SK-N-SH treated with all-trans-retinoic acid at 6 μM for 48 hours (cell line): ENCODE measurements at regions not wholly inside any gene's neighbourhood (a gene's known extent, or its start where the extent isn't known, plus 50 kb on each side); places are given as distances from the start of the nearest gene placed in this dataset.

ENCODE experiments used
- ATAC-seq: fragments of 200-7000 bp; cut with Tn5 transposase; 3 replicates; pipeline ENCODE4 v1.9.1; 2020; ENCODE audit warnings: mild to moderate bottlenecking, moderate library complexity
- ARNTL ChIP-seq: fragments of 450-650 bp; formaldehyde crosslinking; IDR thresholded peaks from 2 replicates; pipeline ENCODE4 v1.5.0; 2020; ENCODE audit warnings: low read depth, mild to moderate bottlenecking, moderate library complexity, borderline replicate concordance
- BACH2 ChIP-seq: fragments of 250-450 bp; sonication (Bioruptor Pico); IDR thresholded peaks from 2 replicates; pipeline ENCODE4 v1.9.0; 2021; ENCODE audit warnings: mild to moderate bottlenecking, borderline replicate concordance
- ESRRG ChIP-seq: fragments of 250-450 bp; sonication (Bioruptor Pico); IDR thresholded peaks from 2 replicates; pipeline ENCODE4 v1.6.1; 2021; ENCODE audit warnings: mild to moderate bottlenecking
- GLIS3 ChIP-seq: fragments of 250-450 bp; sonication (Bioruptor Pico); IDR thresholded peaks from 2 replicates; pipeline ENCODE4 v1.5.0; 2020; ENCODE audit warnings: mild to moderate bottlenecking, moderate library complexity
- ISL1 ChIP-seq: fragments of 250-450 bp; sonication (Bioruptor Pico); IDR thresholded peaks from 2 replicates; pipeline ENCODE4 v2.1.2; 2022; ENCODE audit warnings: mild to moderate bottlenecking, moderate library complexity
- OSR1 ChIP-seq: fragments of 250-450 bp; sonication (Bioruptor Pico); IDR thresholded peaks from 2 replicates; pipeline ENCODE4 v1.8.0; 2022; ENCODE audit warnings: moderate library complexity, mild to moderate bottlenecking, inconsistent platforms
- PATZ1 ChIP-seq: fragments of 250-450 bp; sonication (Bioruptor Pico); IDR thresholded peaks from 2 replicates; pipeline ENCODE4 v1.8.0; 2020; ENCODE audit warnings: mild to moderate bottlenecking, moderate library complexity, borderline replicate concordance
- POU6F1 ChIP-seq: fragments of 250-450 bp; sonication (Bioruptor Pico); IDR thresholded peaks from 2 replicates; pipeline ENCODE4 v1.8.0; 2021; ENCODE audit warnings: low read depth, mild to moderate bottlenecking, moderate library complexity, borderline replicate concordance
- PPARA ChIP-seq: fragments of 250-450 bp; sonication (Bioruptor Pico); IDR thresholded peaks from 2 replicates; pipeline ENCODE4 v1.5.0; 2020; ENCODE audit warnings: mild to moderate bottlenecking, borderline replicate concordance
- RARB ChIP-seq: fragments of 250-450 bp; sonication (Bioruptor Pico); IDR thresholded peaks from 2 replicates; pipeline ENCODE4 v1.8.0; 2021; ENCODE audit warnings: mild to moderate bottlenecking, moderate library complexity
- SNAI2 ChIP-seq: fragments of 250-450 bp; sonication (Bioruptor Pico); IDR thresholded peaks from 2 replicates; pipeline ENCODE4 v1.5.0; 2020; ENCODE audit warnings: mild to moderate bottlenecking, moderate library complexity
- TCF4 ChIP-seq: fragments of 250-450 bp; sonication (Bioruptor Pico); IDR thresholded peaks from 2 replicates; pipeline ENCODE4 v1.8.0; 2021; ENCODE audit warnings: mild to moderate bottlenecking, moderate library complexity, borderline replicate concordance
- TOX ChIP-seq: fragments of 250-450 bp; sonication (Bioruptor Pico); IDR thresholded peaks from 2 replicates; pipeline ENCODE4 v1.8.0; 2021; ENCODE audit warnings: mild to moderate bottlenecking, moderate library complexity, borderline replicate concordance
- ZC3H10 ChIP-seq: fragments of 250-450 bp; sonication (Bioruptor Pico); IDR thresholded peaks from 2 replicates; pipeline ENCODE4 v1.5.1; 2021; ENCODE audit warnings: mild to moderate bottlenecking, moderate library complexity
- ZFP3 ChIP-seq: fragments of 250-450 bp; sonication (Bioruptor Pico); IDR thresholded peaks from 2 replicates; pipeline ENCODE4 v1.5.0; 2020; ENCODE audit warnings: mild to moderate bottlenecking, moderate library complexity
- ZFP30 ChIP-seq: fragments of 450-650 bp; formaldehyde crosslinking; IDR thresholded peaks from 2 replicates; pipeline ENCODE4 v1.5.0; 2022; ENCODE audit warnings: mild to moderate bottlenecking, moderate library complexity
- ZNF565 ChIP-seq: fragments of 450-650 bp; formaldehyde crosslinking; conservative IDR thresholded peaks from 2 replicates; pipeline ENCODE4 v1.5.0; 2020; ENCODE audit warnings: low read depth, mild to moderate bottlenecking, moderate library complexity
- ZNF70 ChIP-seq: fragments of 450-650 bp; formaldehyde crosslinking; IDR thresholded peaks from 2 replicates; pipeline ENCODE4 v1.5.0; 2020; ENCODE audit warnings: mild to moderate bottlenecking, moderate library complexity
- TF ChIP-seq, protein P1 (sequence below): fragments of 250-450 bp; sonication (Bioruptor Pico); IDR thresholded peaks from 2 replicates; pipeline ENCODE4 v1.5.0; 2020; ENCODE audit warnings: mild to moderate bottlenecking, moderate library complexity
- TF ChIP-seq, protein P2 (sequence below): fragments of 250-450 bp; sonication (Bioruptor Pico); IDR thresholded peaks from 2 replicates; pipeline ENCODE4 v1.5.1; 2021; ENCODE audit warnings: mild to moderate bottlenecking, moderate library complexity
- TF ChIP-seq, protein P3 (sequence below): fragments of 250-450 bp; sonication (Bioruptor Pico); IDR thresholded peaks from 2 replicates; pipeline ENCODE4 v1.5.1; 2020; ENCODE audit warnings: low read depth, mild to moderate bottlenecking, moderate library complexity

GRCh38 chr13:48873081-48873480 lies 102.6 kb upstream of the FNDC3A start:
- TF ChIP-seq BACH2 (CRISPR knock-in tag) (no peak), ZFP30 (CRISPR knock-in tag) (no peak), ISL1 (CRISPR knock-in tag) (no peak), SNAI2 (no peak), OSR1 (CRISPR knock-in tag) (no peak), ZC3H10 (no peak), PATZ1 (CRISPR knock-in tag) (no peak), ARNTL (no peak), ZNF565 (CRISPR knock-in tag) (no peak)
- TF ChIP-seq, protein P1, sequence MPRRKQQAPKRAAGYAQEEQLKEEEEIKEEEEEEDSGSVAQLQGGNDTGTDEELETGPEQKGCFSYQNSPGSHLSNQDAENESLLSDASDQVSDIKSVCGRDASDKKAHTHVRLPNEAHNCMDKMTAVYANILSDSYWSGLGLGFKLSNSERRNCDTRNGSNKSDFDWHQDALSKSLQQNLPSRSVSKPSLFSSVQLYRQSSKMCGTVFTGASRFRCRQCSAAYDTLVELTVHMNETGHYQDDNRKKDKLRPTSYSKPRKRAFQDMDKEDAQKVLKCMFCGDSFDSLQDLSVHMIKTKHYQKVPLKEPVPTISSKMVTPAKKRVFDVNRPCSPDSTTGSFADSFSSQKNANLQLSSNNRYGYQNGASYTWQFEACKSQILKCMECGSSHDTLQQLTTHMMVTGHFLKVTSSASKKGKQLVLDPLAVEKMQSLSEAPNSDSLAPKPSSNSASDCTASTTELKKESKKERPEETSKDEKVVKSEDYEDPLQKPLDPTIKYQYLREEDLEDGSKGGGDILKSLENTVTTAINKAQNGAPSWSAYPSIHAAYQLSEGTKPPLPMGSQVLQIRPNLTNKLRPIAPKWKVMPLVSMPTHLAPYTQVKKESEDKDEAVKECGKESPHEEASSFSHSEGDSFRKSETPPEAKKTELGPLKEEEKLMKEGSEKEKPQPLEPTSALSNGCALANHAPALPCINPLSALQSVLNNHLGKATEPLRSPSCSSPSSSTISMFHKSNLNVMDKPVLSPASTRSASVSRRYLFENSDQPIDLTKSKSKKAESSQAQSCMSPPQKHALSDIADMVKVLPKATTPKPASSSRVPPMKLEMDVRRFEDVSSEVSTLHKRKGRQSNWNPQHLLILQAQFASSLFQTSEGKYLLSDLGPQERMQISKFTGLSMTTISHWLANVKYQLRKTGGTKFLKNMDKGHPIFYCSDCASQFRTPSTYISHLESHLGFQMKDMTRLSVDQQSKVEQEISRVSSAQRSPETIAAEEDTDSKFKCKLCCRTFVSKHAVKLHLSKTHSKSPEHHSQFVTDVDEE (CRISPR knock-in tag), result no peak
- TF ChIP-seq, protein P2, sequence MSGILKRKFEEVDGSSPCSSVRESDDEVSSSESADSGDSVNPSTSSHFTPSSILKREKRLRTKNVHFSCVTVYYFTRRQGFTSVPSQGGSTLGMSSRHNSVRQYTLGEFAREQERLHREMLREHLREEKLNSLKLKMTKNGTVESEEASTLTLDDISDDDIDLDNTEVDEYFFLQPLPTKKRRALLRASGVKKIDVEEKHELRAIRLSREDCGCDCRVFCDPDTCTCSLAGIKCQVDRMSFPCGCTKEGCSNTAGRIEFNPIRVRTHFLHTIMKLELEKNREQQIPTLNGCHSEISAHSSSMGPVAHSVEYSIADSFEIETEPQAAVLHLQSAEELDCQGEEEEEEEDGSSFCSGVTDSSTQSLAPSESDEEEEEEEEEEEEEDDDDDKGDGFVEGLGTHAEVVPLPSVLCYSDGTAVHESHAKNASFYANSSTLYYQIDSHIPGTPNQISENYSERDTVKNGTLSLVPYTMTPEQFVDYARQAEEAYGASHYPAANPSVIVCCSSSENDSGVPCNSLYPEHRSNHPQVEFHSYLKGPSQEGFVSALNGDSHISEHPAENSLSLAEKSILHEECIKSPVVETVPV (CRISPR knock-in tag), result no peak
- no peak for ATAC-seq

- TF ChIP-seq PATZ1 (CRISPR knock-in tag) (no peak), POU6F1 (CRISPR knock-in tag) (no peak), GLIS3 (CRISPR knock-in tag) (no peak), OSR1 (CRISPR knock-in tag) (no peak), ZC3H10 (no peak), BACH2 (CRISPR knock-in tag) (no peak), TOX (no peak), ZNF565 (CRISPR knock-in tag) (no peak), ZNF70 (CRISPR knock-in tag) (no peak), RARB (CRISPR knock-in tag) (no peak), TCF4 (CRISPR knock-in tag) (no peak), SNAI2 (no peak), ARNTL (no peak)
- TF ChIP-seq, protein P3, sequence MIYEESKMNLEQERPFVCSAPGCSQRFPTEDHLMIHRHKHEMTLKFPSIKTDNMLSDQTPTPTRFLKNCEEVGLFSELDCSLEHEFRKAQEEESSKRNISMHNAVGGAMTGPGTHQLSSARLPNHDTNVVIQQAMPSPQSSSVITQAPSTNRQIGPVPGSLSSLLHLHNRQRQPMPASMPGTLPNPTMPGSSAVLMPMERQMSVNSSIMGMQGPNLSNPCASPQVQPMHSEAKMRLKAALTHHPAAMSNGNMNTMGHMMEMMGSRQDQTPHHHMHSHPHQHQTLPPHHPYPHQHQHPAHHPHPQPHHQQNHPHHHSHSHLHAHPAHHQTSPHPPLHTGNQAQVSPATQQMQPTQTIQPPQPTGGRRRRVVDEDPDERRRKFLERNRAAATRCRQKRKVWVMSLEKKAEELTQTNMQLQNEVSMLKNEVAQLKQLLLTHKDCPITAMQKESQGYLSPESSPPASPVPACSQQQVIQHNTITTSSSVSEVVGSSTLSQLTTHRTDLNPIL (CRISPR knock-in tag), result no peak
- ATAC-seq, result peak; percentile 79
Observed at GRCh38 chr13:48873587-48873986, 102.1 kb upstream of the FNDC3A start.

DNA sequence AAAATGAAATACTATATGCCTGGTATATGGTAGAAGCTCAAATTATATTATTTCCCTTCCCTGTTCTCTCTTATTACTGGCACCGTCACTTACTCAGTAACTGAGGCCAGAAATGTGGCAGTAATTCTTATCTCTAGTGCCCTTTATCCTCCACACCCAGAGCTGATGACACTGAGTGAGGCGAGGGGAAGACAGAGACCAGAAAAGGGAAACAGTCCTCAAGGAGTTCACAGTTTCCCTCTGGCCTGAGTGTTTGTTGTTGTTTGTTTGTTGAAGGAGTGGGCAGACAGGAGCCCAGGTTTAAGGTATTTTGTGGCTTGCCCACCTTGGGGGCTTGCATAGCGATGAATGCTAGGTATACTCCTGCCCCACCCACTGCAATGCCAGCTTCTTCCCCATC lies 101.5 kb upstream of the FNDC3A start:
- TF ChIP-seq ESRRG (CRISPR knock-in tag) (no peak), GLIS3 (CRISPR knock-in tag) (no peak), ZC3H10 (no peak), ZFP30 (CRISPR knock-in tag) (no peak), PPARA (CRISPR knock-in tag) (no peak), ZNF70 (CRISPR knock-in tag) (no peak), SNAI2 (no peak), ZFP3 (CRISPR knock-in tag) (no peak), RARB (CRISPR knock-in tag) (no peak)
- ATAC-seq, result no peak
